ENCODE measurements at regions not wholly inside any gene's neighbourhood (a gene's known extent, or its start where the extent isn't known, plus 50 kb on each side); places are given as distances from the start of the nearest gene placed in this dataset.
A peak's percentile ranks its signal among the peaks of the same experiment; 100 is the strongest.

DNA sequence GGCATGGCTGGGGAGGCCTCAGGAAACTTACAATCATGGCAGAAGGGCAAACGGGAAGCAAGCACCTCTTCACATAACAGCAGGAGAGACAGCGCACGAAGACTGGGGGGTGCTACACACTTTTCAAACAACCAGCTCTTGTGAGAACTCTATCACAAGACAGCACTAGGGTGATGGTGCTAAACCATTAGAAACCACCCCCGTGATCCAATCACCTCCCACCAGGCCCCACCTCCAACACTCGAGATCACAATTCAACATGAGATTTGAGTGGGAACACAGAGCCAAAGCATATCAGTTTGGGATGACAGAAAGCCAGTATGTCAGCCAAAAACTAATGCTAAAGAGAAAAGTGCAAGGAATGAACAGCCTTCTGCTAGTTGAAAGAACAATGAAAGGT is 309.8 kb upstream of the CCDC54 start:
- H3K27me3 ChIP-seq = no peaks in the 10 kb centered on the region
- H3K9me3 ChIP-seq (ENCODE audit: low read depth) = no peaks in the 10 kb centered on the region
- no peaks in the 10 kb centered on the region for H3F3A ChIP-seq (ENCODE audit: low read depth)
- H2AFZ ChIP-seq (replicated peaks) = no peak overlapping the region
- Mint-ChIP-seq H3K4me1 (peaks cover 28% of the 10 kb centered on the region), H3K4me3 (no peak overlapping the region), H3K36me3 (no peaks in the 10 kb centered on the region), H3K27ac (no peak overlapping the region), H3K9me3 (no peaks in the 10 kb centered on the region), H3K27me3 (ENCODE audit: insufficient read depth, low read depth) (no peaks in the 10 kb centered on the region)
- TF ChIP-seq EZH2 (IDR thresholded peaks at IDR 0.05) (no peak), EZH2phosphoT487 (IDR thresholded peaks at IDR 0.05) (no peak)
- TF ChIP-seq, protein P1, sequence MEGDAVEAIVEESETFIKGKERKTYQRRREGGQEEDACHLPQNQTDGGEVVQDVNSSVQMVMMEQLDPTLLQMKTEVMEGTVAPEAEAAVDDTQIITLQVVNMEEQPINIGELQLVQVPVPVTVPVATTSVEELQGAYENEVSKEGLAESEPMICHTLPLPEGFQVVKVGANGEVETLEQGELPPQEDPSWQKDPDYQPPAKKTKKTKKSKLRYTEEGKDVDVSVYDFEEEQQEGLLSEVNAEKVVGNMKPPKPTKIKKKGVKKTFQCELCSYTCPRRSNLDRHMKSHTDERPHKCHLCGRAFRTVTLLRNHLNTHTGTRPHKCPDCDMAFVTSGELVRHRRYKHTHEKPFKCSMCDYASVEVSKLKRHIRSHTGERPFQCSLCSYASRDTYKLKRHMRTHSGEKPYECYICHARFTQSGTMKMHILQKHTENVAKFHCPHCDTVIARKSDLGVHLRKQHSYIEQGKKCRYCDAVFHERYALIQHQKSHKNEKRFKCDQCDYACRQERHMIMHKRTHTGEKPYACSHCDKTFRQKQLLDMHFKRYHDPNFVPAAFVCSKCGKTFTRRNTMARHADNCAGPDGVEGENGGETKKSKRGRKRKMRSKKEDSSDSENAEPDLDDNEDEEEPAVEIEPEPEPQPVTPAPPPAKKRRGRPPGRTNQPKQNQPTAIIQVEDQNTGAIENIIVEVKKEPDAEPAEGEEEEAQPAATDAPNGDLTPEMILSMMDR (IDR thresholded peaks at IDR 0.05) = no peak
- H3K4me2 ChIP-seq = no peak overlapping the region
- H4K20me1 ChIP-seq (ENCODE audit: low read depth) = no peaks in the 10 kb centered on the region
- no peak overlapping the region for H3K4me3 ChIP-seq
- peaks cover 28% of the 10 kb centered on the region for H3K4me1 ChIP-seq
- no peak for DNase-seq (ENCODE audit: low spot score)
- H3K27ac ChIP-seq = no peak overlapping the region
- no peak overlapping the region for H3K9ac ChIP-seq
- no peaks in the 10 kb centered on the region for H3K79me2 ChIP-seq (ENCODE audit: low read depth)
- no peaks in the 10 kb centered on the region for H3K36me3 ChIP-seq

DNA sequence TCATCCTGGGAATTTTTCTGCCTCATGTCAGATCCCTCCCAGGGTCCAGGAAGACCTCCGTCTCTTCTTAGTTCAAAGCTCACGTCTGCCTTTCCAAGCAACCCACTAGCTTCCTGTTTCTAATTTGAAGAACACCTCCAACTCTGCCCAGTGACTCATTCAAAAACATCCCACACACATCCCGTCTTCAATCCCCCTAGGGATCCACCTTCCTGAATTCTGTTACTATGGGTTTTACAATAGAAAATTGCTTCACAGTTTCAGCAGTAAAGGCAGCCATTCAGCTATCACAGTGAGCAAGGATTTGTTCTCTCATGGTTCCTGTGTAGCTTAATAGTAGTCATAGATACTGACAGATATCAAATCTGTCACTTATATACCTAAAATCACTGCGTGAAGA is 308.3 kb upstream of the CCDC54 start:
- no peaks in the 10 kb centered on the region for H3K9me3 ChIP-seq (ENCODE audit: low read depth)
- peaks cover 12% of the 10 kb centered on the region for H3K4me1 ChIP-seq
- Mint-ChIP-seq H3K4me3 (no peak overlapping the region), H3K27ac (no peak overlapping the region), H3K4me1 (peaks cover 19% of the 10 kb centered on the region), H3K9me3 (no peaks in the 10 kb centered on the region), H3K27me3 (ENCODE audit: insufficient read depth, low read depth) (no peaks in the 10 kb centered on the region), H3K36me3 (no peaks in the 10 kb centered on the region)
- H3K36me3 ChIP-seq = no peaks in the 10 kb centered on the region
- H3K4me2 ChIP-seq = no peak overlapping the region
- no peak overlapping the region for H3K27ac ChIP-seq
- no peak overlapping the region for H3K4me3 ChIP-seq
- H3K27me3 ChIP-seq = no peaks in the 10 kb centered on the region
- H3K79me2 ChIP-seq (ENCODE audit: low read depth) = no peaks in the 10 kb centered on the region
- H3K9ac ChIP-seq = no peak overlapping the region
- H2AFZ ChIP-seq (replicated peaks) = peak overlapping the region; percentile 45
- H3F3A ChIP-seq (ENCODE audit: low read depth) = no peaks in the 10 kb centered on the region
- no peaks in the 10 kb centered on the region for H4K20me1 ChIP-seq (ENCODE audit: low read depth)
- TF ChIP-seq EZH2 (IDR thresholded peaks at IDR 0.05) = no peak
- TF ChIP-seq EZH2phosphoT487 (IDR thresholded peaks at IDR 0.05) = no peak
- no peak for DNase-seq (ENCODE audit: low spot score)

DNA sequence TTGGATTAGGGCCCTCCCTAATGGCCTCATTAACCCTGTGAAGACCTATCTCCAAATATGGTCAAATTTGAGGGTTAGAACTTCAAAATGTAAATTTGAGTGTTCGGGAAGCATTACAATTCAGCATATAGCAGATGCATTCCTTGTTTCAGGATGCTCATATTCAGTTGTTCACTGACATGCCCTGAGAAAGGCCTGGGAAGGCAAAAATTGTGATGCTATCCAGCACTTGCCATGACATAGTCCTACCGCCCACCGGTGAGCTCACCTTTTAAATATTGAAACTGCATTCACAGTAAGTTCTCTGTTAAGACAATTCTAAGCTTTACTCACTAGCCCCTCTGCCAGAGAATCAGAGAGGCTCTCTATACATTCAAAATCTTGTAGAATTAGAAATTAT is 300.3 kb upstream of the CCDC54 start:
- no peak overlapping the region for H3K4me3 Mint-ChIP-seq
- no peaks in the 10 kb centered on the region for H3K79me2 ChIP-seq (ENCODE audit: low read depth)
- H3K27me3 Mint-ChIP-seq (ENCODE audit: insufficient read depth, low read depth) = no peaks in the 10 kb centered on the region
- H3K9ac ChIP-seq = no peak overlapping the region
- no peak for DNase-seq (ENCODE audit: low spot score)
- H3K4me3 ChIP-seq = no peak overlapping the region
- no peaks in the 10 kb centered on the region for H3K9me3 Mint-ChIP-seq
- no peak overlapping the region for H3K27ac ChIP-seq
- H3F3A ChIP-seq (ENCODE audit: low read depth) = no peaks in the 10 kb centered on the region
- H3K36me3 ChIP-seq = no peaks in the 10 kb centered on the region
- no peaks in the 10 kb centered on the region for H3K27me3 ChIP-seq
- TF ChIP-seq EZH2phosphoT487 (IDR thresholded peaks at IDR 0.05) = no peak
- no peak for TF ChIP-seq EZH2 (IDR thresholded peaks at IDR 0.05)
- TF ChIP-seq, protein P1 (IDR thresholded peaks at IDR 0.05) = no peak
- H3K36me3 Mint-ChIP-seq = no peaks in the 10 kb centered on the region
- no peaks in the 10 kb centered on the region for H4K20me1 ChIP-seq (ENCODE audit: low read depth)
- H3K27ac Mint-ChIP-seq = no peak overlapping the region
- H3K9me3 ChIP-seq (ENCODE audit: low read depth) = no peaks in the 10 kb centered on the region
- H3K4me1 ChIP-seq = no peaks in the 10 kb centered on the region
- H2AFZ ChIP-seq (replicated peaks) = no peak overlapping the region
- no peak overlapping the region for H3K4me2 ChIP-seq
- no peaks in the 10 kb centered on the region for H3K4me1 Mint-ChIP-seq

DNA sequence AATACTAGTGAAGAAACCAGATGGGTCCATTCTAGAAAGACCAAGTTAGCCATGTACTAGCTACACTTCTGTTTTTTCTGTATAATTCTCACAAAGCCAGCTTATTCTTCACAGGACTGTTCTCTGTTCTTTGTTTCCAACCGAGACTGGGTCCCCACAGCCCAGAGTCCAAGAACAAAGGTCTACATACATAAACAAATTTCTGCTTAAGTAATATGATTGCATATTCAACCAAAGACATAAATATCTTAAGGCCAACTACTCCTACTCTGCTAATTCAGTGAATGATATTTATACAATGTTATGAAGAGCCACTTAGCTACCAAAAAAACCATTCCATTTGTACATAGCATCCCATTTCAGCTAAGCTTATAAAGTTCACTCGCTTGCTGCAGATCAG is 299.8 kb upstream of the CCDC54 start:
- Mint-ChIP-seq H3K4me1 (no peaks in the 10 kb centered on the region), H3K27me3 (ENCODE audit: insufficient read depth, low read depth) (no peaks in the 10 kb centered on the region), H3K27ac (no peak overlapping the region), H3K4me3 (no peak overlapping the region), H3K9me3 (no peaks in the 10 kb centered on the region), H3K36me3 (no peaks in the 10 kb centered on the region)
- no peaks in the 10 kb centered on the region for H3K4me1 ChIP-seq
- no peak overlapping the region for H3K27ac ChIP-seq
- H3K27me3 ChIP-seq = no peaks in the 10 kb centered on the region
- H3F3A ChIP-seq (ENCODE audit: low read depth) = no peaks in the 10 kb centered on the region
- no peak overlapping the region for H2AFZ ChIP-seq (replicated peaks)
- H3K79me2 ChIP-seq (ENCODE audit: low read depth) = no peaks in the 10 kb centered on the region
- no peak for DNase-seq (ENCODE audit: low spot score)
- H3K9ac ChIP-seq = no peak overlapping the region
- no peaks in the 10 kb centered on the region for H3K9me3 ChIP-seq (ENCODE audit: low read depth)
- TF ChIP-seq EZH2phosphoT487 (IDR thresholded peaks at IDR 0.05) = no peak
- TF ChIP-seq, protein P1 (IDR thresholded peaks at IDR 0.05) = no peak
- TF ChIP-seq EZH2 (IDR thresholded peaks at IDR 0.05) = no peak
- no peaks in the 10 kb centered on the region for H3K36me3 ChIP-seq
- no peak overlapping the region for H3K4me2 ChIP-seq
- no peak overlapping the region for H3K4me3 ChIP-seq
- no peaks in the 10 kb centered on the region for H4K20me1 ChIP-seq (ENCODE audit: low read depth)

Measured in neural progenitor cell (in vitro differentiated cells).